HEK293 (cell line): ENCODE measurements at regions not wholly inside any gene's neighbourhood (a gene's known extent, or its start where the extent isn't known, plus 50 kb on each side); places are given as distances from the start of the nearest gene placed in this dataset.
A peak's percentile ranks its signal among the peaks of the same experiment; 100 is the strongest.

Experiments used
- CTCF ChIA-PET: fragments of 350-600 bp; formaldehyde crosslinking; extraction: SDS; loops from one replicate; lab custom pipeline; 2021; ENCODE audit warnings: antibody characterized with exemption; lab: Yijun Ruan, JAX
- POLR2A ChIA-PET: fragments of 300-600 bp; formaldehyde crosslinking; extraction: SDS; loops from one replicate; lab custom pipeline; 2020; ENCODE audit warnings: antibody characterized with exemption, inconsistent platforms; lab: Yijun Ruan, JAX
- H3K27ac ChIP-seq: fragments of 200-500 bp; sonication (Bioruptor generic); 2 replicates; pipeline ENCODE4 v1.5.1; 2014; ENCODE audit warnings: low read depth, low read length, control low read depth, inconsistent platforms; ENCODE audit errors: extremely low read depth
- H3K36me3 ChIP-seq, 2 experiments: fragments of 200-500 bp in 1 of 2; sonication (Bioruptor generic) in 1 of 2; 1 replicate in 1 of 2; 2 replicates in 1 of 2; pipeline ENCODE4 v1.5.1; 2014 to 2017; ENCODE audit warnings: inconsistent platforms in 2 of 2, low read length in 2 of 2; ENCODE audit not compliant: control insufficient read depth in 2 of 2, insufficient read depth in 1 of 2
- H3K4me1 ChIP-seq: fragments of 200-500 bp; sonication (Bioruptor generic); 2 replicates; pipeline ENCODE4 v1.5.1; 2014; ENCODE audit warnings: mild to moderate bottlenecking, low read length, inconsistent platforms; ENCODE audit not compliant: control insufficient read depth, insufficient read depth
- H3K4me3 ChIP-seq: 2 replicates; pipeline ENCODE4 v1.5.1; 2011; ENCODE audit warnings: low read depth, mild to moderate bottlenecking, control low read depth, low read length, moderate library complexity
- H3K9me3 ChIP-seq: fragments of 200-500 bp; sonication (Bioruptor generic); 2 replicates; pipeline ENCODE4 v1.5.1; 2014; ENCODE audit warnings: low read depth, low read length, inconsistent platforms; ENCODE audit not compliant: control insufficient read depth, insufficient read depth
- AEBP2 ChIP-seq: fragments of 450-650 bp; formaldehyde crosslinking; IDR thresholded peaks from 2 replicates; pipeline ENCODE4 v1.5.1; 2016; ENCODE audit warnings: missing biosample characterization, missing genetic modification characterization, borderline replicate concordance
- GLIS2 ChIP-seq: fragments of 450-650 bp; formaldehyde crosslinking; IDR thresholded peaks from 2 replicates; pipeline ENCODE4 v1.5.1; 2016; ENCODE audit warnings: missing biosample characterization, missing genetic modification characterization
- PRDM1 ChIP-seq: fragments of 450-650 bp; formaldehyde crosslinking; IDR thresholded peaks from 2 replicates; pipeline ENCODE4; 2016; ENCODE audit warnings: missing biosample characterization, missing genetic modification characterization
- SCRT1 ChIP-seq: fragments of 450-650 bp; formaldehyde crosslinking; IDR thresholded peaks from 2 replicates; pipeline ENCODE4 v1.5.1; 2016; ENCODE audit warnings: missing biosample characterization, missing genetic modification characterization, borderline replicate concordance
- ZBTB48 ChIP-seq: fragments of 450-650 bp; formaldehyde crosslinking; IDR thresholded peaks from 2 replicates; pipeline ENCODE4 v1.5.1; 2016; ENCODE audit warnings: missing biosample characterization, missing genetic modification characterization
- ZNF24 ChIP-seq: fragments of 450-650 bp; formaldehyde crosslinking; IDR thresholded peaks from 2 replicates; pipeline ENCODE4 v1.5.1; 2016; ENCODE audit warnings: missing biosample characterization, missing genetic modification characterization
- ZNF248 ChIP-seq: fragments of 450-650 bp; formaldehyde crosslinking; IDR thresholded peaks from 2 replicates; pipeline ENCODE4 v1.5.1; 2017; ENCODE audit warnings: missing biosample characterization, missing genetic modification characterization
- ZNF280D ChIP-seq: fragments of 450-650 bp; formaldehyde crosslinking; IDR thresholded peaks from 2 replicates; pipeline ENCODE4 v1.5.1; 2016; ENCODE audit warnings: missing biosample characterization, missing genetic modification characterization
- ZNF354C ChIP-seq: fragments of 450-650 bp; formaldehyde crosslinking; IDR thresholded peaks from 2 replicates; pipeline ENCODE4 v1.5.1; 2016; ENCODE audit warnings: missing biosample characterization, missing genetic modification characterization, low read depth, borderline replicate concordance
- ZNF513 ChIP-seq: fragments of 450-650 bp; IDR thresholded peaks from 2 replicates; pipeline ENCODE4 v1.5.1; 2018; ENCODE audit warnings: missing biosample characterization, missing genetic modification characterization
- ZNF549 ChIP-seq: fragments of 450-650 bp; IDR thresholded peaks from 2 replicates; pipeline ENCODE4 v1.5.1; 2018; ENCODE audit warnings: missing biosample characterization, missing genetic modification characterization, mild to moderate bottlenecking, inconsistent platforms, moderate library complexity
- ZNF561 ChIP-seq: fragments of 450-650 bp; IDR thresholded peaks from 2 replicates; pipeline ENCODE4 v1.5.1; 2018; ENCODE audit warnings: missing biosample characterization, missing genetic modification characterization, borderline replicate concordance
- ZNF701 ChIP-seq: fragments of 450-650 bp; formaldehyde crosslinking; IDR thresholded peaks from 2 replicates; pipeline ENCODE4 v1.5.1; 2016; ENCODE audit warnings: missing biosample characterization, missing genetic modification characterization
- ZSCAN30 ChIP-seq: fragments of 450-650 bp; IDR thresholded peaks from 2 replicates; pipeline ENCODE4 v1.5.1; 2018; ENCODE audit warnings: missing biosample characterization, mild to moderate bottlenecking, missing genetic modification characterization, moderate library complexity

- TF ChIP-seq ZNF280D (tag by site-specific recombination) (no peak), ZSCAN30 (tag by site-specific recombination) (no peak), ZBTB48 (tag by site-specific recombination) (no peak), SCRT1 (tag by site-specific recombination) (no peak)
These were observed 726.5 kb downstream of the FAM133A start (continued) for GRCh38 chrX:94400488-94400887.

GRCh38 chrX:94401426-94401825 is 727.4 kb downstream of the FAM133A start:
- H3K36me3 ChIP-seq: no peaks in the 10 kb centered on the region
- POLR2A ChIA-PET: no interaction called here
- H3K9me3 ChIP-seq: no peaks in the 10 kb centered on the region
- no peak overlapping the region for H3K4me3 ChIP-seq
- no peak overlapping the region for H3K27ac ChIP-seq
- no peak for TF ChIP-seq ZNF701 (tag by site-specific recombination)
- TF ChIP-seq ZNF248: no peak
- TF ChIP-seq ZNF354C (tag by site-specific recombination): no peak
- no peak for TF ChIP-seq ZNF561 (tag by site-specific recombination)
- TF ChIP-seq AEBP2: no peak
- no peak for TF ChIP-seq ZNF513
- TF ChIP-seq, all 188 proteins: peak for 0
- H3K4me1 ChIP-seq: no peaks in the 10 kb centered on the region
- CTCF ChIA-PET: no interaction called here

GRCh38 chrX:94414746-94415145 is 740.7 kb downstream of the FAM133A start:
- Histone ChIP-seq H3K36me3 (no peaks in the 10 kb centered on the region), H3K27ac (no peak overlapping the region), H3K4me3 (no peak overlapping the region), H3K4me1 (no peaks in the 10 kb centered on the region), H3K9me3 (no peaks in the 10 kb centered on the region)
- no peak for TF ChIP-seq ZNF24
- TF ChIP-seq PRDM1 (tag by site-specific recombination): peak; percentile 92
- no peak for TF ChIP-seq GLIS2 (tag by site-specific recombination)
- POLR2A ChIA-PET: no interaction called here
- CTCF ChIA-PET: no interaction called here

- H3K9me3 ChIP-seq: no peaks in the 10 kb centered on the region
- no peak overlapping the region for H3K27ac ChIP-seq
- H3K36me3 ChIP-seq: no peaks in the 10 kb centered on the region
- no peak overlapping the region for H3K4me3 ChIP-seq
- TF ChIP-seq ZNF549: no peak
- POLR2A ChIA-PET: no interaction called here
- H3K4me1 ChIP-seq: no peaks in the 10 kb centered on the region
- CTCF ChIA-PET: no interaction called here
These were observed 744.1 kb downstream of the FAM133A start for GRCh38 chrX:94418065-94418464.
